ENCODE measurements at regions not wholly inside any gene's neighbourhood (a gene's known extent, or its start where the extent isn't known, plus 50 kb on each side); places are given as distances from the start of the nearest gene placed in this dataset.

DNA sequence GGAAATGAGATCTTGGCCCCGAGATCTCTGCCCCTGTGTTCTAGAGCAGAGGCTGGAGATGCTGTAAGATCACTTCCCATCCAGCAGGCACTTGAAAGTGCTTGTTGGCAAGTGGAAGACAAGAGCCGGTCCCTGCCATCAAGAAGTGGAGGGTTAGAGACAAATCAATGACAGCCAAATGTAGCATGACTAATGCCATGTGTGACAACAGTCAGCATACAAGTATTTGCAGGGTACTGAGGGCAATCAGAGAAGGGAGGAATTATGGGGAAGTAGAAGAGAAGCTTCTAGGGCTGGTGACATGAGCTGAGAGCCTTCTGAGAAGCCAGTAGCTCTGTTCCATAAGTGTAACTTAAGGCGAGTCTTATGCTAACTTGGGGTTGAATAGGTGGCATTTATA, 58.6 kb downstream of the TMEM17 start:
- DNase-seq, result no peak

DNA sequence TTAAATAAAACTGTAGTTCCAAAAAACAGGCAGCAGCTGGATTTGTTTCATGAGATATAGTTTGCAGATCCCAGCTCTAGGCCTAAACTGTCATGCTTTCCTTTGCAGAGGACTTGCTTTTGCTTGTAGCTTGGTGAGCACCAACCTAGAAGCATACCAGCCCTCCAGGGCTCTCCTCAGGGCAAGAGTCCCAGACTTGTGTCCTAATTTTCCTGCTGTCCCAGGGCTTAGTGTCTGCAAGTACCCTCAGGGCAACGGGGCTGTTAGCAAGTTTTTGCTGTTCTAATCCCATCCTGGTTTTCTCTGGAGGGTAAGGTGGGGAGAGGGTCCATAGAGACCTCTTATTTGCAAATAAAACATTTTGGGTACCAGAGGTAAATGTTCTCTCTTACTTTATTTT, 59.5 kb downstream of the TMEM17 start:
- DNase-seq, result no peak

DNA sequence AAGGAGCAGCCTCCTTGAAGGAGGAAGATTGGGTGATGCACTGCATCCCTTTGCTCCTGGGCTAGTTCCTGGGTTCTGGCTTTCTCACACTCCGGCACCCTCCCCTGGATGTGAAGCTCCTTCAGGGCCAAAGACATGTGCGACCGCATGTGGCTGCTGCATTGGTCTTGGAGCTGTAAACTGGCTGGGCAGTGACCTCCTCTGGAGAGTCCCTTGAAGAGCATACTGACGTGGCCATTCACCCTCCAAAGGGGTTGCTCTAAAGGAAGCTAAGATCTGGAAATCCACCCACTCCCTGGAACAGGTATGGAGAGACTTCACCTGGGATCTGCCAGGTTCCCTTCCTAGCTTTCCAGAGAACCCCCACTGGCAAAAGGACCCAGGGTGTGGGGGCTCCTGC, 62.1 kb downstream of the TMEM17 start:
- no peak for DNase-seq

DNA sequence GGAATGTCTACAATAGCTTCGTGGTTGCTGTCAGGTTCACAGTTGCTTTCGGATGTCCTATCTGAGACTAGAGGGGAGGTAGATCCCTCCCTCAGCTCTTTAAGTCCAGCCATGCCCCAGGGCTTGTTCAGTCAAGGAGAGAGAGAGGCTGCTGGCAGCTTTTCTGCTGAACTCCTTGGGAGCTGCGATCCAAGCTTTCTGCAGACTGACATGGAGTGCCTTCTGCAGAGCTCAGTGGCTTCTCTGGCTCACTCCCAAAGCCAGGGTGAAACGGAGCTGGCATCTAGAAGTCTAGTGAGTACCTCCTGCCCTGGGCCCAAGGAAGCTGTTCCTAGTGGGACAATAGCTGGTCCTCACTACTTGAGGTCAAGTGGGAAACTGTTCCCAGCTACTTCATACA, 62.5 kb downstream of the TMEM17 start:
- no peak for DNase-seq

DNA sequence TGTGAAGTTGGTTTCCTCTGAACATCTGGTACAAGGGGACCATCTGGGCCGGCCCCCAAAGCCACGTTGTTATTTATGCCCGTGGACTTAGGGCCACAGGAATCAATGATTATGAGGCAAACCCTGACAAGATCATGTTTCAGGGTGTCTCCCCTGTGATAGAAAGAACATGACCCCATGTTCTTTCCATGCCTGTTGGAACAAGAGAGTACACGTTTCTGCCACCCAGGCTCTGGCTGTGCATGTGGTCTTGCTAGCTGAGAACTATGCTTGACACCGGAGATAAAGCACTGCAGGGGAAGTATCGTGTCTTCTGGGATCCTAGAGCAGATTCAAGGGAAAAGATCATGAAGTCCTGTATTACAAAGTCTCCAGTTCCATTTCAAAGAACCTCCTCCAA, 64.2 kb downstream of the TMEM17 start:
- DNase-seq, result no peak

DNA sequence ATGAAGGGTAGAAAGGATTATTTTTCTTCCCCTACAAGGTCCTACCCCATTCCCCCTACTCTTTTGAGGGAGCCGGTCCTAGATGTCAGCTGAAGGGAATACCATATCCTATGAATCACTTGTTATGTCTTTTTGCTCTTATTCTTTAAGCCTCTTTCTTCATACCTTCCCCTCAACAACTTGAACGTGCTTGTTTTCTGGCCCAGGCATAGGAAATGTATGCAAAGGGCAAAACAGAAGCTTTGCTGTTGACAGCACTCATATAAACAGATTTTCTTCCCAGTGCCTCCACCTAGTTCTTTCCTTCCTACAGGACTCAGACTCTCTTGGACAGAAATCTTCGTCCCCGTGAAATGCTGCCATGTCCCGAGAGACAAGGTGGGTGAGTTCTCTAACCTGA, 64.6 kb downstream of the TMEM17 start:
- no peak for DNase-seq

DNA sequence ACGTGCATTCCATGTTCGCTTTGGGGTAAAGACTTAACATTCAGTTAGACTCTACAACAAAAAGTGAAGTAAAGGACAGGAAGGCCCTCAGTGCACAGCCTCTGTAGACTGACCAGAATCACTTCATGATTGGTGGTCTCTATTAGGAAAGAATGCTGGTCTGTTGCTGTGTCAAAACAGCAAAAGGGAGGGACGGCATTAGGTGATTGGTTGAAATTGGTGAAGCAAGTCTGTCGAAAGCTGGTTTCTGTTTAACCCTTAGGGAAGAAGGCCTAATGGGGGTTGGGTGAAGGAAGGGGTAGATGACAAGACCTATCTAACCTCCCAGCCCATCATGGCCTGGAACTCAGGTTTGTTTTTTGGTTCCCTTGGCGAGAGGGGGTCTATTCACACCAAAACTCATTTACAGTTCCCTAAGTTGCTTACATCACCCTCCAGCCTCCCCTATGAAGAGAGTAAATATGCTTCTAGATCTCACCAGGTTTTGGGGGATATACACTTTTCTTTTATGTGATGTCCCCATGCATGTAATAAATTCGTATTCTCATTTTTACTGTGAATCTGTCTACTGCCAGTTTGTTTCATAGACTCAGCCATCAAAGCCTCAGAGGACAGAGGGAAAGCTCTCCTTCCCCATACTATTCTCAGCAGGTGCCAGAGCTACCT, 65.6 kb downstream of the TMEM17 start:
- no peak for DNase-seq

DNA sequence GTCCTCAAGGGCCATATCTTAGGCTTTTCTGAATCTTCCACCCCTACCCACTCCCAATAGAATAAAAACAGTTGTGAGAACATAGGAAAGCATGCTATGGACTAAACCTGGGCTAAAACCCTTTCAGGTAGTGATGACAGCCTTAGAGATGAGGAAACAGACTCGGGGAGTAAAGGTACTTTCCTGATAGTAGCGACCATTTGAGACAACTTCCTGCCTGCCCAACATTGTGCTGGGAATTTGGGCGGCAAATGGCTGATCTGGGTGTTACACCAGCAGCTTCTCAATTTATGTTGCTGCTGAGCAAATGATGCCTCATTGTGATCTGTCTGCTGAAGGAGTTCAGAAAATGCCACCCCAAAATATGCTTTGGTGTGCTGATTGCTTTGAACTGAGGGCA, 66.6 kb downstream of the TMEM17 start:
- DNase-seq, result no peak

DNA sequence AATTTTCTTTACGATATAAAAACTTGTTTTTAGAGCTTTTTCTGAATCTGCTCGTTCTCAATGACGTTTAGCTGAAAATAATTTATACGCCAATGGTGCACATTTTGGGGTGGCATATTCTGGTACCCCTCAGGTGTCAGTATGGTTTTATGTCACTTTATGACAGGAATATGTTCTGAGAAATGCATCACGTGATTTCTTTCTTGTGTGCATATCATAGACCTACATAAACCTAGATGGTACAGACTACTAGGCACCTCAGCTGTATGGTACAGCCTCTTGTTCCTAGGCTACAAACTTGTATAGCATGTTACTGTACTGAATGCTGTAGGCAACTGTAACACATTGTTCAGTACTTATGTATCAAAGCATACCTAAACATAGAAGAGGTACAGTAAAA, 68.2 kb downstream of the TMEM17 start:
- DNase-seq, result no peak

DNA sequence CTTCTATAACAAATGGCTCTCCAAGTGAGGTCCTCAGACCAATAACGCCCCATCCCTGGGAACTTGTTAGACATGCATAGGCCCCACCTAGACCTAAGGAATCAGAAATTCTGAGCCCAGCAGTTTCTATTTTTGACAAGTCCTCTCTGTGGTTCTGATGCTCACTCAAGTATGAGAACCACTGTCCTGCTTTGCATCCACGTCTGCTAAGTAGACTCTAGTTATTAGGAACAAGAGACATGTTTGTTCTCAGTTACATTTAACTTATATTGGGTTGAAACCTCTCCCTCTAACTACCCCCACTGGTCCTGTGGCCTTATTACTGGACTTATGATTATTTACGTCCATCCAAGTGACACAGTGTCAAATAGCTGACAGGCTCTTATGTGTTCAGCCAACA, 70.3 kb downstream of the TMEM17 start:
- no peak for DNase-seq

DNA sequence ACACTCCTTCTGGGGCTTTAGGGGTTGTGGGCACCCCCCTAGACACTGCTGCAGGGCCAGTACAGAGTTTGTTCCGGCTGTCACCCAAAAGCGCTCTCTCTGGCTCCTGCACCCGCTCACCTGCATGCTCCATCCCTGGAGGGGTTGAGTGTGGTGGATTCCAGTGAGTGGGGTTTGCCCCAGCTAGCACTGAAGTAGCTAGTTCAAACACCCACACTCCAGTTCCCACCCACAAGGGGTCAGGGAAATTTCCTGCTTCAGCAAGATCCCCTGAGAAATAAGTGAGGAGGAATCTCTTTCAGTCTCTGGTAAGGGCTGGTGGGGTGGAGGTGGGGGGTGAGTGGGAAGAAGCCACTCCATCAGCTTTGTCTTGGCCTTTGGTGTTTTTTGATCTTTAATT, 73.6 kb downstream of the TMEM17 start:
- DNase-seq, result no peak

DNA sequence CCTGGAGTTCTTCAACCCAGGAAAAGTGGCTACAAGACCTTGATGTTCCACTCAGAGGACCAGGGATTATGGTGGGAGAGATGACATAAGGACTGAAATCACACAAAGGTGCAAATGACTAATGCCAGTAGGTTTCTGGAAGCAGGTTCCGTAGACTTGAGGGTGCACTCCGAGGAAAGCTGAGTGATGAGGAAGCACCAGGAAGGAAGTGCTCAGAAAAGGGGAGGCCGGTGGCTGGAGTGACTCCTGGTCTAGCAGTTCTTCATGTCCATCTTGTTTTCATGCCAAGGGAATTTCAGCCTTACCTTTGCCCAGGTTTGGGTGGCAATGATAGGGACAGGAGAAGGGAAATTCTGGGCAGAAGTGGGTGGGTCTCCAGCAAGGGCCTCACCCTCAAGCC, 74.5 kb downstream of the TMEM17 start:
- no peak for DNase-seq

DNA sequence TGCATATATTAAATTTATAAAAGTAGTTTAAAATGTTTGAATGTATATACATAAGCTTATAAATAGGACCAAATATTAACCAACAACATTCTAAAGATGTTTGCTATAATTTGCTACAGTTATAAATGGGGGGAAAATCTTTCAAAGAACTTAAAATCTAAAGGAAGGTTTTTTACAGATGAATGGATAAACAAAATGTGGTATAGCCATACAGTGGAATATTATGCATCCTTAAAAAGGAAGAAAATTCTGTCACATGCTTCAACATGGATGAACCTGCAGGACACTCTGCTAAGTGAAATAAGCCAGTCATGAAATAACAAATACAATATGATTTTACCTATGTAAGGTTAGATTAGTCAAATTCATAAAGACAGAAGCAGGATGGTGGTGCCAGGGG, 75.8 kb downstream of the TMEM17 start:
- DNase-seq, result no peak

DNA sequence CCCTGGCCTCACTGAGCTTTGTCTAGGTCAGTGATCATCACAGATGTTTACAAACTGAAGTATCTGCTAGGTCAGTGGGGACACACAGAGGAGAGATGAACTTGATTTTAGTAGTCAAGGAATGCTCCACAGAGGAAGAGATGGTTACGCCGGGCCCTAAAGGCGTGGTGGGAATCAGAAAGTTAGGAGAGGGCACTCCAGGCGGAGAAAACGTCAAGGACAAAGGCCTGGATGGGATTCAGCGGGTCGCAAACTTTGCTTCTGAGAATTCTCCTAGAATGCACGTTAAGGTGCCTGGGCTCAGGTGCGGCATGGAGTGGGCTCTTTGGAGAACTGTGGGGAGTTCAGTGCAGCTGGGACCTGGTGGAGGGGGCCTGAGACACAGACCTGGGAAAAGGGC, 78.8 kb downstream of the TMEM17 start:
- DNase-seq, result no peak

DNA sequence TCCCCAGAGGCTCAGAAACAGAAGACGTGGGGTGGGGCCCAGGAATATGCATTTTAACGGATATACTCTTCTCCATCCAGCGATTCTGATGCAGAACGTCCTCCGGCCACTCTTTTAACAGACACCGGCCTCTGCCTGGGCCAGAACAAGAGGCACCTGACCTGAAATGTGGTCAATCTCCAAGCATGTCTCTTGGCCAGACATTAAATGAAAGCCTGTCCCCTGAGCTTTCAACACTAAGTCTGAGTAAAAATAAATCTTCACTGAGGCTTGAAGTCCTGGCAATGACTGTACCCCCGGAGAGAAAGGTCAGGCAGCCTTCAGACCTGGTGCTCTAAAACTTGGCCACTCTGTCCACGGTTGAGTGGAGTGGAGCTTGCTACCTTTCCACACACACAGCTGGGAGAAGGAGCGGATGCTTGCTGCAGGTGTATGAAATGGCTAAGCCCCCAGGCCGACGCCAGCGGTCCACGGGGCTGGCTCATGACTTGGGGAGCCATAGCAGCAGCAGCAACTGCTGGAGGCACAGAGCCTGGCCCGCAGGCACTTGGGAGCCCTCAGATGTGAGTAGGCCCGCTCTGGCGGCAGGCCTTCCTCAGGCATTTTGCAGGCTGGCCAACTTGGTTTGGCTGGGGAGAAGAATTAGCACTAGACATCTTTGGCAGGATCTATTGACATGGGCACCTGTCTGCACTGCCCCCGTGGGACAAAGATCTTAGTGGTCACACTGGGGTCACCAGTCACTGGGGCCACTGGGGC, 79.7 kb downstream of the TMEM17 start:
- DNase-seq, result no peak

DNA sequence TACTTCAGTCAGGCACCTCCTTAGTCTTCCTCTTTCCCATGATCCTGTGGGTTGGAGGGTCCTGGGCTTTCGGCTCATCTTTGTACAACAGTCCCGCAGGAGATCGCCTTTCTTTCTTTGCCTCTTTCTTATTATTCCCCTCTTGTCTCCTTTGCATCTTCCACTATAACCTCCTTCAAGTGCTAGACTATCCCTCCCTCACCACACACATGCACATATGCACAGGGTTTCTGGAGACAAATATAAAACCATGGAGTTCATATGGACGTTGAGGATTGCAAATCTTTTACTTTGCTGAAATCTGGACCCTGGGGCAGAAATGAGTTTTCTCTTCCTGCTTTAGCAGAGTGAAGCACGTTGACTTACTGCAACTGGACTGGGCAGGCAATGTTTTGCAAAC, 80.3 kb downstream of the TMEM17 start:
- no peak for DNase-seq

DNA sequence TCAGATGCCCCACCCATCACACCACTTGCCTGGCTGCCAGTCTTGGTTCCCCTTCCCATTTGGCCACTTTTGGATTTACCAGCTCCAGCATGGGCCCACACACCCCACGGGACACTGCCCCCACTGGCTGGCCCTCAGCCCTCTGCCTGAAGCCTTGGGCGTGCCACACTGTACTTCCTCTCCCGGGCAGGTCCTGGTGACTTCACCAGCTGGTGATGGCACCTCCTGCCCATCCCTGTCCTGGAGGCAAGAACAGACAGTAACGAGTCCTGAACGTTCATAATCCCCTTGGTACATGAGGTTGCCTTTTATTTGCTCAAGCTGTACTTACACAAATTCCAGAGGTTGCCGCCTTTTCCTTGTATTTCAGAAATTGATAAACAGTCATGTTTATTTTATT, 81.1 kb downstream of the TMEM17 start:
- no peak for DNase-seq

DNA sequence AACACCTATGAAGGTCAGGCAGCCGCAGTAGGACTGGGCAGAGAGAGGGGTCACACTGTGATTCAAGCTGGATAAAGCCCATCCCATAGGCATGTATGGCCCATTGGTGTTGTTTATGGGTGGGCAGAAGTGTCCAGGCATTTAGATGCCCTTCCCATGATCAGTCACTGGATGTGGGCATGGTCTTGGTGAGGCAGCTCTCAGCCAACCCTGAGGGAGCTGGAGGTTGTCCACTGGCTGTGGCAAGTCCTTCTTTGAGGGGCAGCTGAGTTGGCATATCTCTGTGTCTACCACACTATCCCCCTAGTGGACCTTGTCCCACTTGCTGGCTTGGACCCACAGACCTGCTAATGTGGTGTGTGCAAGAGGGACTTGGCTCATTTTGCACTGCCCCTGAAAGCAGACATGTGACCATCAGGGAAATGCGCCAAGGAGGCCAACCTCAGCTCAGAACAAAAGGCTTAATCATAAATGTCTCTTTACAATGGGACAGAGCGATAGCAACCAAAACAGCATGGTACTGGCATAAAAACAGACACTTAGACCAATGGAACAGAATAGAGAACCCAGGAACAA, 82.0 kb downstream of the TMEM17 start:
- DNase-seq, result no peak

DNA sequence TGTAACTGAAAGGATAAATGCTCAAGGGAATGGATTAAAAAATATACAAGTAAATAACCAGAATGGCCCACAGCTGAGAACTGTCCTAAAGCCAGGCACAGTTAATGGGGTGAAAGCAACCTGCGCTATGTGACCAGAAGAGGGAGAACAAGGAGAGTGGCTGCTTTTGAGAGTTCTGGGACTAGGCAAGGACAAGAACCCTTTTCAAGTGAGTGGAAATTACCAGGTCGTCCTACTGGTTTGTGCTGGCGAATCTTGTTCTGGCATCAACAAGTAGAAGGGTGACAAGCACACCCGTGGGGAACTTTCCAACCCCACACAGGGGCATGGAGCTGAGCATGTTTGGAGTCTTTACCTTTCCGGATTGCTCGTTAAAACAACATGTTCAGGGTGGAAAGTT, 82.8 kb downstream of the TMEM17 start:
- DNase-seq, result no peak

DNA sequence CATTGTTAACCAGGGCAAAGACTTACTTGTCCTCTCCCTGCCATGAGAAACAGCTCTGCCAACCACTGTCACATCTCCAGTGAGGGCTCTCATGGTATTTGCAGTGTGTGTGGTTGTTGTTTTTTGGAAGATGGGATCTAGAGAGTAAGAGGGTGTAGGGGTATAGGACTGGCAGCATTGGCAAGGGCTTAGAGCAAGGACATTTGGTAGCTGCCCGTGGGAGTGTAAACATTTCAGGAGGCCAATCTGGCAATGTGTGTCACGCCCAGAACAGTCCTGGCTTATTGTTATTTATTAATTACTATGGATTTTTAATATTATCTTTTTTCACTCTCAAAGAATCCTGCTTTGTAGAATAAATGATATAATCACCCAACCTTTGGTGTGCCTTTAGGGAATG, 90.5 kb downstream of the TMEM17 start:
- DNase-seq, result no peak

DNA sequence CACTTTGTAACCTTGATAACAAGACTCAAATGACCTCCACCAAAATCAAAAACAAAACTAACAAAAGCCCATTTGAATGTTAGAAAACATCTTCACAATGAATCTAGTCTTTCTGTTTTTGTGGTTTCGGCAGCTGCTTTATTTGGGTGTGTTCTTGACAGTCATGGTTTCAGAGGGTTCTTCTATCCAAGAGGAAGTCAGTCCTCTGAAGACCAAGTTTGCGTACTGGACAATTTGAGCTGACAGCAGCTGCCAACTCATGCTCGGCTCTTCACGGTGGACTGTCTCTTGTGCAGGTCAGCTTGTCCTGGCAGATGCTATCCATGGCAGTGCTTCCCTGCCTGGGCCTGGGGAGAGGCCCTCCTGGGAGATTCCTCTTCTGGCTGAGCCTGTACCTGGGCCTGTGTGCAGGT, 91.0 kb downstream of the TMEM17 start:
- no peak for DNase-seq

DNA sequence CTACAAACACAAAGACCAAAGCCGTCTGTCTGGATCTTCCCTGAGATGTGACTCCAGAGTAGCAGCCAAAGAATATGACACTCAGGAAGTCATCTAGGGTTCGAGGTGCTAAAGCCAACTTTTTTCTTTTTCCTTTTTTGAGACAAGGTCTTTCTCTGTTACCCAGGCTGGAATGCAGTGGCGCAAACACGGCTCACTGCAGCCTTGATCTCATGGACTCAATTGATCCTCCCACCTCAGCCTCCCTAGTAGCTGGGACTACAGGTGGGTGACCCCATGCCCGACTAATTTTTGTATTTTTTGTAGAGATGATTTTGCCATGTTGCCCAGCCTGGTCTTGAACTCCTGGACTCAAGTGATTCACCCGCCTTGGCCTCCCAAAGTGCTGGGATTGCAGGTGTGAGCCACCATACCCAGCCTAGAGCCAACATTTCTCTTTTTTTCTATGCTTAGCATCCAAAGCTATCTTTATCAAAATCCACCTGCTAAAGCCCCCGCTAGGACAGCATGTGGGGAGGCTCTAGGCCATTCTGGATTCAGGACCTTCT, 92.8 kb downstream of the TMEM17 start:
- DNase-seq, result no peak

DNA sequence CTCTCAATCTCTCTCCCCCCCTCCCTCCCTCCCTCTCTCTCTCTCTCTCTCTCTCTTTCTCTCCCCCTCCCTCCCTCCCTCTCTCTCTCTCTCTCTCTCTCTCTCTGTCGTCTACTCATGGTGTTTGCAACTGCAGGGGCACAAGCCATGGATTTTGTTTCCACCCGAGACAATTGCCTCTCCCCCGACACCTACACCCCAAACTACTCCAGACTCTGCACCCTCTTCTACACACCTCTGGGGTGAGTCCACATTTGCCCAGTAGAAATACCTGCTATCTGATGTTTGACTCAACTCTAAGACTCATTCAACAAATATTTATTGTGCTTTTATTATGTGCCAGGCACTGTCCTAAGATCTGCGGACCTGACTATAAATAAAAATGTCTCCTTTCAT, 93.7 kb downstream of the TMEM17 start:
- no peak for DNase-seq

DNA sequence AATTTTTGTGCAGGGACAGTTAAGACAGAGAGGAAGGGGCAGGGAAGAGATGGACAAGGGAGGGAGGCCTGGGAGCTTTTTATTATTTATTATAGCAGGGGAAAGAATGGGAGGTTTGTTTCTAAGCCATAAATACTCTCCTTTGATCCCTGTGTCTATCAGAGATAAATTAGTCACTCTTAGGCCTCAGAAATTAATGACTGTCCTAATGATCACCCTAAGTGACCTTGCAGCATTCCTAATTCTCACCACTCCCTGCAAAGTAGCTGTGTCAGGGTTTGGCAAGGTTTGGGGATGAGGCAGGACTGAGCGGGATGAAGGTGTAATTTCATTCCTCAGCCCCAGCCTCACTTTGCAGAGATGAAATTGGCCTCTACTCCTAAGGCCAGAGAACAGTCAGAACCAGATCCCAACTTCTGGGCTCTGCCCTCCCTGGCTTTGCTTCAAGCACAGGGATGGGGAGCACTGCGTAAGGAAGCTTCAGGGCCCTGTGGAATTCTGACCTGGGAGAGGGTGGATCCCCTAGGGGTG, 95.0 kb downstream of the TMEM17 start:
- DNase-seq, result no peak

Measured in NCI-H1105 treated with DMSO at 0.1 percent for 48 hours (cell line).